Activated T-helper 2 cell treated with anti-CD3 and anti-CD28 coated beads, Interferon-gamma antibody, Interleukin-2, Interleukin-4, amounts not matched to agents 10 μg/mL and 5 μg/mL and 100 μg/mL, durations not matched to agents 14 hours and 24 hours and 36 hours (primary cell): ENCODE measurements at regions not wholly inside any gene's neighbourhood (a gene's known extent, or its start where the extent isn't known, plus 50 kb on each side); places are given as distances from the start of the nearest gene placed in this dataset.

ENCODE experiments used
- DNase-seq: peaks from one replicate; pipeline ENCODE4 v3.0.0; 2021; ENCODE audit warnings: low spot score
- H3K27ac Mint-ChIP-seq: one replicate; pipeline ENCODE4 v1.8.0; 2021; ENCODE audit warnings: mixed read lengths
- H3K27me3 Mint-ChIP-seq: one replicate; pipeline ENCODE4 v1.8.0; 2021; ENCODE audit warnings: low read depth, mixed read lengths
- H3K36me3 Mint-ChIP-seq: one replicate; pipeline ENCODE4 v1.8.0; 2021; ENCODE audit warnings: low read depth, mixed read lengths
- H3K4me1 Mint-ChIP-seq: one replicate; pipeline ENCODE4 v1.8.0; 2021; ENCODE audit warnings: low read depth, mixed read lengths
- H3K4me3 Mint-ChIP-seq: one replicate; pipeline ENCODE4 v1.8.0; 2021; ENCODE audit warnings: low read depth, mild to moderate bottlenecking, moderate library complexity, mixed read lengths
- H3K9me3 Mint-ChIP-seq: one replicate; pipeline ENCODE4 v1.8.0; 2021; ENCODE audit warnings: mixed read lengths
- intact Hi-C: fragments of 100-400 bp; cut with micrococcal nuclease; formaldehyde crosslinking; loops from one replicate; pipeline ENCODE4 v1.15.1; 2023

DNA sequence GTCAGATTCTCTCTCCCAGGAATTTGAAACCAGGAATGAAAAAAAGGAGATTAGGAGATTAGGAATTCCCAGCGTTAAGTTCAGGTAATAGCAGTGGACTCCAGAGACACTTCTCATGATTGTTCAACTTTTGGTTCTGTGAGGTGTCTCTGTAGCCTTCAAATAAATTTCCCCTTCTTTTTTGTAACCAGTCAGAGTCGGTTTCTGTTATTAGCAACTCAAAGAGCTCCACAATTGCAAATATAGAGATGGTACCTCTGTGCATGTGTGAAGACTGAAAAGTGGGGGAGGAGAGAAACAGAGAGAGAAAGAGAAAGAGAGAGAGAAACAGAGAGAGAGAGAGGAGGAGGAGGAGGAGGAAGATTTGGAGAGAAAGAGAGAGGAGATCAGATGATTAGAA is 112.8 kb upstream of the STEAP1B start:
- H3K4me3 Mint-ChIP-seq: no peak overlapping the region
- peaks cover 21% of the 10 kb centered on the region for H3K9me3 Mint-ChIP-seq
- no peak for DNase-seq
- no peaks in the 10 kb centered on the region for H3K36me3 Mint-ChIP-seq
- peaks cover 35% of the 10 kb centered on the region for H3K27me3 Mint-ChIP-seq
- H3K27ac Mint-ChIP-seq: no peak overlapping the region
- H3K4me1 Mint-ChIP-seq: no peaks in the 10 kb centered on the region
- intact Hi-C loops: no loop called here

DNA sequence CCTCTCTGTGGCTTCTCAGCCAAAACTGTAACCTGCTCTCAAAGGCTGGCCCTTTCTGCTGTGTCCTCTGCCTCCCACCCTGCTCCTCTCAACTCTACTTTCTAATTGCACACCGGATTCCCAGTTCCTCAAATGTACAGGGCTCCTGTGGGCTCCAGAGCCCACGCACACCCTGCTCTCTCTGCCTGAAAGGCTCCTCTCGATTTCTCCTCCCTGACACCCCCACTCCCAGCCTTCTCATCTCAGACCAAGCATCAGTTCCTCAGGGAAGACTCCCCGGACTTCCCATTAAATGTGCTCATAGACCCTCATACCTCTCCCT is 111.7 kb upstream of the STEAP1B start:
- H3K9me3 Mint-ChIP-seq: peaks cover 10% of the 10 kb centered on the region
- H3K4me1 Mint-ChIP-seq: no peaks in the 10 kb centered on the region
- intact Hi-C loops: no loop called here
- H3K4me3 Mint-ChIP-seq: no peak overlapping the region
- H3K27ac Mint-ChIP-seq: no peak overlapping the region
- no peaks in the 10 kb centered on the region for H3K36me3 Mint-ChIP-seq
- no peak for DNase-seq
- H3K27me3 Mint-ChIP-seq: peaks cover 32% of the 10 kb centered on the region

DNA sequence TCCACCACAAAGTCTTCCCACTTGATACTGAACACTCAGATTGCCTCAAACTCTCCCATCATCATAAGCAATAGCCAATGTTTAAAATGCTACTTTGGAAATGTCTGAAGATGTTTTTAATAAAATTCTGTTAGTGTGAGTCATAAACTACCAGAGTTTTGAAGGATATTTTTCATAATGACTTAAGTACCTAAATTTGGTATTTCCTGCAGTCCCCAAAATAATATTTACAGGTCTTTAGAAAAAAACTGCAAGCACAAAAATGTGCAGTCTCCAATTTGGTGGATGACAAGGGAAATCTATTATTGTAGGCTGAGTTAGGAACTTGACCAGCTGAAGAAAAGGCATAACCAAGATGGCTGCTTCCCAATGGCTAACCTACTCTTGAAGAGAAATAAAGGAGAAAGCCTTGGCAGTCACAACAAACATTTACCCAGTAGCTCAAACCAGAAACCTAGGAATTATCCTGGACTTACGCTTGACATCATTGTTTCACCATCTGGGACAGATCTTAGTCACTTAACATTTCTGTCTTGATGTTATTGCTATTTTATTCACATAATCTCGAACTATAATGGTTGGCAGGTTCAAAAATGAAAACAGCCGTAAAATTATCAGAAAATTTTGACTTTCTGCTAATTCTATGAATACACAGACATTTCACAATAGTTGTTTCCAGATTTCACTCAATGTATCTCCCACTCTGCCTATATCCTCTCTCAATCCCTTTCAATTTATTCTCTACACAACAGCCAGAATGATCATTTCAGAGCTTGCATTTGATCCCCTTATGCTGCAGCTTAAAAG is 111.2 kb upstream of the STEAP1B start:
- DNase-seq: no peak
- H3K27me3 Mint-ChIP-seq: peaks cover 32% of the 10 kb centered on the region
- intact Hi-C loops: no loop called here
- H3K9me3 Mint-ChIP-seq: peaks cover 8% of the 10 kb centered on the region
- H3K27ac Mint-ChIP-seq: no peak overlapping the region
- H3K36me3 Mint-ChIP-seq: no peaks in the 10 kb centered on the region
- H3K4me3 Mint-ChIP-seq: no peak overlapping the region
- no peaks in the 10 kb centered on the region for H3K4me1 Mint-ChIP-seq

DNA sequence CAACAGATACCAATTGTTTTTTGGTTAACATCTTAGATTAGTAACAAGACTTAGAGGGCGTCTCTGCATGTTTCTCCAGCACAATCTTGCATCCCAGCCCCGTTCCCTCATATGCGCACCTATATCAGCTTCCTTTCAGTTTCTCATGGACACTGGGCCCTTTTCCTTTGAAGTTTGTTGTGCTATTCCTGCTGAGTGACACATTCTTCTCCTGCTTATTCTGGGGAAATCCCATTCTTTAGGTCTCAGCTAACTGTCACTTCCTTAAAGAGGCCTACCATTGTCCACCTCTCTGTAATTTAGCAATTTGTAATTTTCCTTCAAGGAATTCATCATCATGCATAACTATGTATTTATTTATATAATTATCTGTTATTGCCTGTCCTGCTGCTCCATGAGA is 110.3 kb upstream of the STEAP1B start:
- Mint-ChIP-seq H3K4me3 (no peak overlapping the region), H3K27ac (no peak overlapping the region), H3K4me1 (no peaks in the 10 kb centered on the region), H3K36me3 (no peaks in the 10 kb centered on the region), H3K27me3 (peaks cover 30% of the 10 kb centered on the region), H3K9me3 (peaks cover 4% of the 10 kb centered on the region)
- no peak for DNase-seq
- intact Hi-C loops: no loop called here

DNA sequence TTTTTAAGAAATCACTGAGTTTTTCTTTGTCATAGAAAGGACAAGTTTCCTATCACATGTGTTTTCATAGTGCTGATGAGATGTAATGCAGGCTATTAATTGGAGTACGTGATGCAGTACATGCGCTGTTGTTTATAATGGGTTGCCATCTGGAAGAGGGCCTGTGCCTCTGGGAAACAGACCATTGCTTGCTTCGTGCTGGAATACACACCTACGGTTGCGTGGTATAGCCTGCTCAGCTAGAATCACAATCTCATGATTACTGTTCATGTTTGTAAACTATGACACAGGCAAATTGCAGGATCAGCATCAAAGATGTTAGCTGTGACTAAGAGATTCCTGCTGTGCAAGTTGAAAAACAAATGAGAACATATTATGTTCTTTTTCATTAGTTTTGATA is 107.2 kb upstream of the STEAP1B start:
- Mint-ChIP-seq H3K27ac (no peak overlapping the region), H3K9me3 (no peaks in the 10 kb centered on the region), H3K4me1 (no peaks in the 10 kb centered on the region), H3K36me3 (no peaks in the 10 kb centered on the region), H3K27me3 (peaks cover 32% of the 10 kb centered on the region), H3K4me3 (no peak overlapping the region)
- DNase-seq: no peak
- intact Hi-C loops: loop anchor here (10.0 kb wide), 1 partner anchor 1522 kb away; no protein-coding TSS in a partner anchor

DNA sequence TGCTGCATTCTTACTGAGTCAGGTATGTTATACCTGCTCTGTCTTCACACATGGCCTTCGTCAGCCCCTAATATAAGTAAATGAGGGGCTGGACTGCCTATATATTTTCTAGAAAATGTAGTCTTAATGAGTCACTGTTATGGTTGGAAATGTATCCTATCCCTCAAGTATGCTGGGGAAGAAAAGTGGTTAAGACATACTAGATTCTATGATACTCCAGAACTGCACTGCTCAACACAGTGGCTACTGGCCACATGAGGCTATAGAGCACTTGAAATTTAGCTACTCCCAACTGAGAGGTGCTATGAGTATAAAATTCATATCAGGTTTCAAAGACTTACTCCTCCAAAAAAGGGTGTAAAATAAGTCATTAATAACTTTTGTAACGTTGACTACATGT is 104.3 kb upstream of the STEAP1B start:
- H3K27ac Mint-ChIP-seq: no peak overlapping the region
- H3K4me3 Mint-ChIP-seq: no peak overlapping the region
- no peaks in the 10 kb centered on the region for H3K4me1 Mint-ChIP-seq
- DNase-seq: no peak
- no peaks in the 10 kb centered on the region for H3K9me3 Mint-ChIP-seq
- peaks cover 41% of the 10 kb centered on the region for H3K27me3 Mint-ChIP-seq
- intact Hi-C loops: loop anchor here (10.0 kb wide), 1 partner anchor 1519 kb away; no protein-coding TSS in a partner anchor
- no peaks in the 10 kb centered on the region for H3K36me3 Mint-ChIP-seq

DNA sequence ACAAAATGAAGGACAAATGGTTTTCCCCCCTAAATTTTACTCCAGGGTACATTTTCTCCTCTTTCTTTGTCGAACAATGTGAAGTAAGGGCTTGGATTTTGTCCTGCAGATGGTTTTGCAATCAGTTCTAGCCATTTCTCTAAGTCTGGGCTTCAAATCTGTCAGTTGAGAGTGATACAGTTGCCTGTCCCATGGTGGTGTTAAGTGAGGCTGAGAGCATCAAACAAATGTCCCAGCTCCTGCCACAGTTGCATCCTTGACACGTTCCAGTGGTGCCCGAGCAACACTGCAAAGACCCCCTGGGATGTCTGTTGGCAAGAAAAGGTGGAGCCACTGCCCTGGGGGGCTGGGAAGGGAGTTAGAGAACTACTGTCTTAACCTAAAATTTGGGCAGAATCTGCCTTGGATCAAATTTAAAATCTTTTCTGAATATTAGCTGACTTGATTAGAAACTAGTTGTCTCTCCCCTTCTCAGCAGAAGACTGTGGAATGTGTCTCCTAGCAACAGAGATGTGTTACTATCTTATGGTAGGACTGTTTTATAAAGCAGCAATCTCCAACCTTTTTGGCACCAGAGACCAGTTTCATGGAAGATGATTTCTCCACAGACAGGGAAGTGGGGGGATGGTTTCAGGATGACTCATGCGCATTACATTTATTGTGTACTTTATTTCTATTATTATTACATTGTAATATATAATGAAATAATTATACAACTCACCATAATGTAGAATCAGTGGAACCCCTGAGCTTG is 102.0 kb upstream of the STEAP1B start:
- intact Hi-C loops: loop anchor here (10.0 kb wide), 1 partner anchor 1517 kb away; no protein-coding TSS in a partner anchor

DNA sequence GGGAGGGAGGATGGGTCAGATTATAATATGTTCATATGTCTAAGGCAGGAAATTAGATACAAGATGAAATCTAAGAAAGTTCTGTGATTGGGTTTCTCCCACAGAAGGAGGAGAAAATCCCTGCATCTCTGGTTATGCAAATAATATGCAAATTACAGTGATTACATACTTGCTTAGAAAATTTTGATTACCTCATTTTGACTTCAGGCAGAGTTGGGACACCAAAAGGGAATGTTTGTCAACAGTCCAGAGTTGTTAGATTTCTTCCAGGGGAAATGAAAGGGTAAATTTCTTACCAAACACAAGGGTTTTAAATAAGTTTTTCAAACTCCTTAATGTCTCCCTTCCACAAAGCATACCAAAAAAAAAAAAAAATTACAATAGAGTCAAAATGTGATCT is 101.4 kb upstream of the STEAP1B start:
- H3K27me3 Mint-ChIP-seq: peaks cover 45% of the 10 kb centered on the region
- no peak for DNase-seq
- intact Hi-C loops: loop anchor here (10.0 kb wide), 1 partner anchor 1517 kb away; no protein-coding TSS in a partner anchor
- H3K4me1 Mint-ChIP-seq: no peaks in the 10 kb centered on the region
- no peak overlapping the region for H3K4me3 Mint-ChIP-seq
- H3K9me3 Mint-ChIP-seq: no peaks in the 10 kb centered on the region
- no peaks in the 10 kb centered on the region for H3K36me3 Mint-ChIP-seq
- no peak overlapping the region for H3K27ac Mint-ChIP-seq

More for the DNA sequence above, 102.0 kb upstream of the STEAP1B start:
- H3K36me3 Mint-ChIP-seq: no peaks in the 10 kb centered on the region
- no peaks in the 10 kb centered on the region for H3K9me3 Mint-ChIP-seq
- no peak overlapping the region for H3K27ac Mint-ChIP-seq
- no peak overlapping the region for H3K4me3 Mint-ChIP-seq
- no peak for DNase-seq
- no peaks in the 10 kb centered on the region for H3K4me1 Mint-ChIP-seq
- H3K27me3 Mint-ChIP-seq: peaks cover 49% of the 10 kb centered on the region

DNA sequence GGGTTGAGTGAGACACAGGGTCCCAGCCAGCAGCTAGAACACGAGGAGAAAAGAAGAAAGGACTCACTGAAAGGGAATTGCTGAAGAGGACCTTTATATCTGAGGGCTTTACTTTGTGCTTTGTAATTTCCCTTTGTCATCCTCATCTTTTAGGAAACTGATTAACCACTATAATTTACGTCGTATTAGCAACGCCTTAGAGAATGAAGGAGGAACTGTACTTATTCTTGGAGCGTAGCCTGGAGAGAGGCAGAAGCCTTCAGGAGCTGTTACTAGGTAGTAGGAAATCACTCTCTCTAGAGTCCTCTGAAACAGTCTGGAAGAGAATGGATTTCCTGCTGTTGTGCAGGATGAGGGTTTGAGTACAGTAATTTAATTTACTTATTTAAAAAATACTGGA is 101.0 kb upstream of the STEAP1B start:
- peaks cover 45% of the 10 kb centered on the region for H3K27me3 Mint-ChIP-seq
- no peak overlapping the region for H3K27ac Mint-ChIP-seq
- H3K36me3 Mint-ChIP-seq: no peaks in the 10 kb centered on the region
- intact Hi-C loops: loop anchor here (10.0 kb wide), 1 partner anchor 1516 kb away; no protein-coding TSS in a partner anchor
- H3K4me3 Mint-ChIP-seq: no peak overlapping the region
- no peak for DNase-seq
- H3K4me1 Mint-ChIP-seq: no peaks in the 10 kb centered on the region
- no peaks in the 10 kb centered on the region for H3K9me3 Mint-ChIP-seq

DNA sequence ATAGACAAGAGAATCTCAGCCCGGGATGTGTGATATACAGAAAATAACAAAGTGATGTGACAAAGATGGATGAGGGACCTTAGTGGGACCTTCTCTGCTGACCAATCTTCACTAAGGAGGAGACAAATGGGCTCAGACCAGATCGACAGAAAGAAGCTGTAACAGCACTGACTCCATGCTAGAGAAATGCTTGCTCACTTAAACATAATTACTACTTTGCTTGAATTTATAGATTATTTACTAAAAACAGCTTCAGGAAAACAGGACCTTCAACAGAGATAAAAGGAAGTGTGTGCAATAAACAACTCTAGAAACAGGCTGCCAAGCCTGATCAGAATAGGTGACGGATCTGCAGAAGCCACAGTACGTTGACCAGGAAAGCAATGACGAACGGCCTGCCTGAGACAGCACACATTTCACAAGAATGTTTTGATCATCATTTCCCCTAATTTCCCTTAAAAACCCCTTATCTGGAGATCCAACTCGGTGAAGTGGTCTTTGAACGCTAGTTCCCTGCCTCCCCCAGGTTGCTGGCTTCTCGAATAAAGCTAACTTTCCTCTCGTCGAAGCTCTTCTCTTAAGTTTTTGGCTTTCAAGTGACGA is 98.4 kb upstream of the STEAP1B start:
- H3K9me3 Mint-ChIP-seq: no peaks in the 10 kb centered on the region
- no peak overlapping the region for H3K4me3 Mint-ChIP-seq
- H3K27me3 Mint-ChIP-seq: peaks cover 46% of the 10 kb centered on the region
- DNase-seq: no peak
- H3K36me3 Mint-ChIP-seq: no peaks in the 10 kb centered on the region
- H3K4me1 Mint-ChIP-seq: no peaks in the 10 kb centered on the region
- intact Hi-C loops: no loop called here
- no peak overlapping the region for H3K27ac Mint-ChIP-seq

DNA sequence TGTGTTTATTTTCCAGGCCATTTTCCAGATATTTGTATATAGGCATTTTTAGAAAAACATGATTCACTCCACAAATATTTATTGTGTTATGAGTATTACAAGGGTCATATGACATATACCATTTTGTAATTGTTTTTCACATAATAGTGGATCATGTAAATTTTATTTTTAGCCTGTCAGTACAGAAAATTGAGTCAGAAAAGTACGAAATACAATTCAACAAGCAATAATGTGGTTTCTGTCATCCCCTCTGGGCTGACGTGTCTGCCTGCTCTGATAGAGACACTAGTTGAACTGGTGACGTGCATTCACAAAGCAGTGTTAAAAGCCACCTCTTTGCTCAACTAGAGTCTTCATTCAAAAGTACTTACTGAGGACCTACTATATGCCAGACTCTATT is 97.9 kb upstream of the STEAP1B start:
- Mint-ChIP-seq H3K27ac (no peak overlapping the region), H3K4me1 (no peaks in the 10 kb centered on the region), H3K27me3 (peaks cover 44% of the 10 kb centered on the region), H3K36me3 (no peaks in the 10 kb centered on the region), H3K4me3 (no peak overlapping the region), H3K9me3 (no peaks in the 10 kb centered on the region)
- intact Hi-C loops: no loop called here
- DNase-seq: no peak

DNA sequence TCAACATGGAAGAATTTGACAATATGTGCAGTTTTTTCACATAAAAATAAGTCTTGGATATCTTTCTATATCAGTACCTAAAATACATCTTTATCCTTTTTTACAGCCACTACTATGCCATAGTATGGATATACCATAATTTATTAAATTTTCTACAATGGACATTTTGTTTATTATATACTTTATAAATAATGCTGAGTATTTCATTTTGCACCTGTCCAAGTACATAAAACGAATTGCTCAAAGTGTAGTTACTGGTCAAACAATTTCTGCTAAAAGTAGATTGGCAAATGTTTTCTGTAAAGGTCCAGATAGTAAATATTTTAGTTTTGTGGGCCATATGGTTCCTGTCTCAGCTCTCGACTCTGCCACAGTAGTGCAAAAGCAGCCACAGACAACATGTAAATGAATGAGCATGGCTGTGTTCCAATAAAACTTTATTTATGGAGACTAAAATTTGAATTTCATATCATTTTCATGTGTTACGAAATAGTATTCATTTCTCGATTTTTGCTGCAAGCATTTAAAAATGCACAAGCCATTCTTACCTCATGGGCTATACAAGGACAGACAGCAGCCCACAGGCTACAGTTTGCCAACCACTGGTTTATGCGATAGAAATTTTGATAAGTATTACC is 96.9 kb upstream of the STEAP1B start:
- Mint-ChIP-seq H3K27ac (no peak overlapping the region), H3K4me3 (no peak overlapping the region), H3K4me1 (no peaks in the 10 kb centered on the region), H3K36me3 (no peaks in the 10 kb centered on the region), H3K27me3 (peaks cover 47% of the 10 kb centered on the region), H3K9me3 (no peaks in the 10 kb centered on the region)
- DNase-seq: no peak
- intact Hi-C loops: no loop called here
